ENCODE measurements at regions not wholly inside any gene's neighbourhood (a gene's known extent, or its start where the extent isn't known, plus 50 kb on each side); places are given as distances from the start of the nearest gene placed in this dataset.
"Not testable (repeated sequence)": the region's sequence is repeated elsewhere in the genome, so short reads cannot be mapped to it uniquely, and the experiment has no call there.

- ChIA-PET POLR2A (ENCODE audit: low non-redundant PET) (no interaction called here), CTCF (no interaction called here)
- no peak for TF ChIP-seq CTCF (conservative IDR thresholded peaks at IDR 0.05; ENCODE audit: low read depth)
- no peak for DNase-seq (ENCODE audit: low spot score)
- peak overlapping the region; percentile 49 for H3K27ac ChIP-seq
These were observed 147.4 kb upstream of the RPS23 start for GRCh38 chr5:82425591-82425990.

DNA sequence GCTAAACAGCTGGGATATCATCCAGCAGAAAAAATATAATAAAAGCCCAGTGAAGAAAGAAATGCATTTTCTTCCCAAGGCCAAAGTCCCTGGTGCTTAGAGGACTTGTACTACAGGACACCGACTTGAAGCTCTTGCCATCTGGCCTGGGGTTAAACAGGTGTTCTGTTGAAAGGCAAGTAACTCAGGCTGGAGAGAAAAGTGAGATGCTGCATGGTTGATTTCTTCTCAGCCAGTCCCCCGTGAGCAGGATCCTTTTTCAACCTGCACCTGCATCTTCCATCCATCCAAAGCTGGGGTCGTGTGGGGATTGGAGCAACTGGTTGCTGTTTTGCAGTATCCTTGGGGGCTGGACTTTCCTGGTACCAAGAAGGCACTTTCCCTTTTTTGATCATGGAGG, 146.1 kb upstream of the RPS23 start:
- no peak for TF ChIP-seq CTCF (conservative IDR thresholded peaks at IDR 0.05; ENCODE audit: low read depth)
- POLR2A ChIA-PET (ENCODE audit: low non-redundant PET), result no interaction called here
- no peak for DNase-seq (ENCODE audit: low spot score)
- no peak overlapping the region for H3K27ac ChIP-seq
- CTCF ChIA-PET, result interaction anchor here (0.5 to 0.7 kb wide), 3 partner anchors 217 to 1294 kb away, joined by 3 read pairs; no protein-coding TSS in a partner anchor

GRCh38 chr5:82422751-82423181, 144.6 kb upstream of the RPS23 start:
- ChIA-PET POLR2A (ENCODE audit: low non-redundant PET) (no interaction called here), CTCF (interaction anchor here (0.7 kb wide), 1 partner anchor 909 kb away, joined by 3 read pairs; no protein-coding TSS in a partner anchor)
- TF ChIP-seq CTCF (conservative IDR thresholded peaks at IDR 0.05; ENCODE audit: low read depth), result no peak
- no peak for DNase-seq (ENCODE audit: low spot score)
- no peak overlapping the region for H3K27ac ChIP-seq

GRCh38 chr5:82422001-82422740, 144.0 kb upstream of the RPS23 start:
- ChIA-PET POLR2A (ENCODE audit: low non-redundant PET) (no interaction called here), CTCF (interaction anchor here (0.7 to 2.6 kb wide), 5 partner anchors 48 to 909 kb away, joined by 3 to 15 read pairs (median 3); no protein-coding TSS in a partner anchor)
- no peak overlapping the region for H3K27ac ChIP-seq
- TF ChIP-seq CTCF (conservative IDR thresholded peaks at IDR 0.05; ENCODE audit: low read depth), result no peak
- no peak for DNase-seq (ENCODE audit: low spot score)

GRCh38 chr5:82421119-82421518, 143.0 kb upstream of the RPS23 start:
- DNase-seq (ENCODE audit: low spot score), result peak; percentile 97
- TF ChIP-seq CTCF (conservative IDR thresholded peaks at IDR 0.05; ENCODE audit: low read depth), result no peak; the same call in 1 of the 2 replicates
- ChIA-PET CTCF (interaction anchor here (0.5 to 2.6 kb wide), 11 partner anchors 14 to 1052 kb away, joined by 3 to 15 read pairs (median 4); no protein-coding TSS in a partner anchor), POLR2A (ENCODE audit: low non-redundant PET) (no interaction called here)
- H3K27ac ChIP-seq, result peak overlapping the region; percentile 61; the same call in 1 of the 2 replicates

GRCh38 chr5:82420524-82420923, 142.4 kb upstream of the RPS23 start:
- POLR2A ChIA-PET (ENCODE audit: low non-redundant PET); DNase-seq (ENCODE audit: low spot score): not testable (repeated sequence)
- CTCF ChIA-PET, result interaction anchor here (0.6 to 2.6 kb wide), 8 partner anchors 14 to 724 kb away, joined by 3 to 15 read pairs (median 4); no protein-coding TSS in a partner anchor
- peak overlapping the region; percentile 61; the same call in 1 of the 2 replicates for H3K27ac ChIP-seq
